ENCODE measurements at regions not wholly inside any gene's neighbourhood (a gene's known extent, or its start where the extent isn't known, plus 50 kb on each side); places are given as distances from the start of the nearest gene placed in this dataset.
"Not testable (repeated sequence)": the region's sequence is repeated elsewhere in the genome, so short reads cannot be mapped to it uniquely, and the experiment has no call there.

DNA sequence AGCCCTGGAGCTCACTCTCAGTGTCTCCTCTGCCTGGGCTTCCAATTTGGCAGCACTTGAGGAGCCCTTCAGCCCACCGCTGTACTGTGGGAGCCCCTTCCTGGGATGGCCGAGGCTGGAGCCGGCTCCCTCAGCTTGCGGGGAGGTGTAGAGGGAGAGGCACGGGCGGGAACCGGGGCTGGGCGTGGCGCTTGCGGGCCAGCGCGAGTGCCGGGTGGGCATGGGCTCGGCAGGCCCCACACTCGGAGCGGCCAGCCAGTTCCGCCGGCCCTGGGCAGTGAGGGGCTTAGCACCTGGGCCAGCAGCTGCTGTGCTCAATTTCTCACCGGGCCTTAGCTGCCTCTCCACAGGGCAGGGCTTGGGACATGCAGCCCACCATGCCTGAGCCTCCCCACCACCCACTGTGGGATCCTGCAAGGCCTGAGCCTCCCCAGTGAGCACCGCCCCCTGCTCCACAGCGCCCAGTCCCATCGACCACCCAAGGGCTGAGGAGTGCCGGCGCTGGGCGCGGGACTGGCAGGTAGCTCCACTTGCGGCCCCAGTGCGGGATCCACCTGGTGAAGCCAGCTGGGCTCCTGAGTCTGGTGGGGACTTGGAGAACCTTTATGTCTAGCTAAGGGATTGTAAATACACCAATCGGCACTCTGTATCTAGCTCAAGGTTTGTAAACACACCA, 65.1 kb upstream of the ROPN1B start:
- H3K23ac ChIP-seq (ENCODE audit: low read length); H3K4me3 ChIP-seq (ENCODE audit: low read length); H3K27me3 ChIP-seq (ENCODE audit: insufficient read depth, low read length, poor library complexity); H3K79me2 ChIP-seq (ENCODE audit: control insufficient read depth, insufficient read depth, low read length); DNase-seq; H4K8ac ChIP-seq (ENCODE audit: low read depth, low read length); H3K9ac ChIP-seq (ENCODE audit: low read length); H3K36me3 ChIP-seq (ENCODE audit: control insufficient read depth, insufficient read depth, low read length); H2BK5ac ChIP-seq (ENCODE audit: low read length); H3K56ac ChIP-seq (ENCODE audit: low read length); H3K18ac ChIP-seq (ENCODE audit: low read length); H2AK5ac ChIP-seq (ENCODE audit: low read length); H4K5ac ChIP-seq (ENCODE audit: low read length); H2BK15ac ChIP-seq (replicated peaks; ENCODE audit: low read depth); H3K27ac ChIP-seq (ENCODE audit: low read depth, low read length); H3K4ac ChIP-seq (ENCODE audit: low read depth, low read length); H2BK120ac ChIP-seq (ENCODE audit: low read depth, low read length); H3K79me1 ChIP-seq (ENCODE audit: low read length); H3K4me2 ChIP-seq (ENCODE audit: low read length); H3K4me1 ChIP-seq (ENCODE audit: control insufficient read depth, low read depth, low read length): not testable (repeated sequence)
- WGBS (ENCODE audit: extremely low coverage, insufficient coverage, low lambda C conversion rate), result no CpG with 5 or more reads among the region's 29 CpGs

DNA sequence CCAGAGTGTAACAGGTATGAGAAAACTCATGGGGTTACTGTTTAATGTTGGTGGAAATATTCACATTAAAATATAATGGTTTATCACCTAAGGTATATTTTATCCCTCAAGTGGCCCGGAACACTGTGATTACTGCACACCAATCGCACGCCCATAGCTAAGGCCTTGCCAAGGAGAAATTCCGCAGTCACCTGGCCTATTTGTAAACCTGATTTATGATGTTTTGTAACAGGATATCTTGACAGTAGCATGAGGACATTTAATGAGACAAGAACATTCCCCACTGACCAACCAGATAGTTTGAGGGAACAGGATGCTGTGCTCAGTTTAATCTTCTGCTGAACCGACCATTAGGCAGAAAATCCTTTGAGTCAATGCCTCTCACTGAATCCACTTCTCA, 61.7 kb upstream of the ROPN1B start:
- H2BK15ac ChIP-seq (replicated peaks; ENCODE audit: low read depth); H3K36me3 ChIP-seq (ENCODE audit: control insufficient read depth, insufficient read depth, low read length); H3K27ac ChIP-seq (ENCODE audit: low read depth, low read length): not testable (repeated sequence)

DNA sequence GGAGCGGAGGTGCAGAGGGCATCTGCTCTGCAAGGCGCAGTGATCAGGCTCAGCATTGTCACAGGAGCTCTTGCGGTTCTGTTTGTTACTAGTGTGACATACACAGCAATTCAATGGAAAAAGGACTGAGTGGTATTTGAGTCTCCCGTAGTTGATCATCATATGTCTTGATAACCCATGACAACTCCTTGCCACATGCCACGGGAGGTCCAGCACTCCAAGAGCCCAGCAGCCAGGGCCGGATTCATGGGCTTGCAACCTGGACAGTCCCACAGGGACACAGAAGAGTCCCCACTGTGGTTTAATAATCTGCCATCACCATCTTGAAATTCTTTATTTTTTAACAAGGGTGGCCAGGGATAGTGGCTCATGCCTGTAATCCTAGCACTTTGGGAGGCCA, 58.1 kb upstream of the ROPN1B start:
- no CpG with 5 or more reads among the region's 6 CpGs for WGBS (ENCODE audit: extremely low coverage, insufficient coverage, low lambda C conversion rate)
- not testable (repeated sequence) for H2BK15ac ChIP-seq (replicated peaks; ENCODE audit: low read depth)

More for the DNA sequence above, 61.7 kb upstream of the ROPN1B start:
- H3K27me3 ChIP-seq (ENCODE audit: insufficient read depth, low read length, poor library complexity); H4K5ac ChIP-seq (ENCODE audit: low read length); H3K79me2 ChIP-seq (ENCODE audit: control insufficient read depth, insufficient read depth, low read length); H3K4me2 ChIP-seq (ENCODE audit: low read length); DNase-seq; H3K23ac ChIP-seq (ENCODE audit: low read length); H2AK5ac ChIP-seq (ENCODE audit: low read length); H3K4me3 ChIP-seq (ENCODE audit: low read length); H2BK5ac ChIP-seq (ENCODE audit: low read length); H4K8ac ChIP-seq (ENCODE audit: low read depth, low read length); H2BK120ac ChIP-seq (ENCODE audit: low read depth, low read length); H3K79me1 ChIP-seq (ENCODE audit: low read length); H3K56ac ChIP-seq (ENCODE audit: low read length); H3K18ac ChIP-seq (ENCODE audit: low read length); H3K9ac ChIP-seq (ENCODE audit: low read length); H3K4ac ChIP-seq (ENCODE audit: low read depth, low read length); H3K4me1 ChIP-seq (ENCODE audit: control insufficient read depth, low read depth, low read length): not testable (repeated sequence)
- no CpG with 5 or more reads among the region's 5 CpGs for WGBS (ENCODE audit: extremely low coverage, insufficient coverage, low lambda C conversion rate)

DNA sequence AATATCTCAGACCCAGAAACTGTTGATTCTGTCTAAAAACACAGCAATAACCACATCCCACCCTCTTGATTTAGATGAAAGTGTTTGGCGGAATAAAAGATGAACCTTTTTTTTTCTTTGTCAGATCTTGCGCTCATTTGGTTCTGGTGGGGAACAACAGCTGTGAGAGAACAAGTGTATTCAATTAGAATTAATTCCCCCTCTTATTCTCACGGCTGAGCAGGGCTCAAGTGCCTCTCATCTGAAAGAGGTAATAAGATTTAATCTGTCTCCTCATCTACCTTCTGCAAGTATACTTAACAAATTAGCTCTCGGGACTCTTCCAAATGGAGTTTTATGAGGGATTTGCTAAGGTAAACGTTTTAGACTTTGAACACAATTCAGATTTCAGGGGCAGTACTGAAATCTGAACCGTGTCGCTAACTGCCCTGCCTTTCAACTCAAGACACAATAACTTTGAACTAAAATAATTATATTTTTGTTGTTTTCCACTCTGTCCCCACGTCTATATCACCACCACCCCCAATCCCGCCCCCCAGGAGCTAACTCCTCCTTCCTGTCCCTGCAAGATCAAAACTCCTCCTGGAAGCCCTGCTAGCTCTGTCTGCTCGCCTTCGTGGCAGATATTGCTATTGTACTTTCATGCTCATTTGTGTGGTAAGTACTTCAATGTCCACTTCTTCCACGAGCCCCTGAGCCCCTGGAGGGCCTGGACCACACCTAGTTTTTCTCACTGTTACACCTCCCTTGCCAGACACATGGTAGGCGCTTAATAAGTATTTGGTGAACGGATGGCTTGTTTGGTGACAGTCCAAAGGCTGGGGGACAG, 54.2 kb upstream of the ROPN1B start:
- H2BK15ac ChIP-seq (replicated peaks; ENCODE audit: low read depth); H3K79me1 ChIP-seq (ENCODE audit: low read length); H2BK5ac ChIP-seq (ENCODE audit: low read length); H3K27me3 ChIP-seq (ENCODE audit: insufficient read depth, low read length, poor library complexity); H3K79me2 ChIP-seq (ENCODE audit: control insufficient read depth, insufficient read depth, low read length); H4K5ac ChIP-seq (ENCODE audit: low read length); H3K23ac ChIP-seq (ENCODE audit: low read length); H3K36me3 ChIP-seq (ENCODE audit: control insufficient read depth, insufficient read depth, low read length); H4K8ac ChIP-seq (ENCODE audit: low read depth, low read length); H2AK5ac ChIP-seq (ENCODE audit: low read length); H3K27ac ChIP-seq (ENCODE audit: low read depth, low read length); H2BK120ac ChIP-seq (ENCODE audit: low read depth, low read length); H3K4me1 ChIP-seq (ENCODE audit: control insufficient read depth, low read depth, low read length): not testable (repeated sequence)
- no CpG with 5 or more reads among the region's 14 CpGs for WGBS (ENCODE audit: extremely low coverage, insufficient coverage, low lambda C conversion rate)
- Histone ChIP-seq H3K4me3 (ENCODE audit: low read length) (peak overlapping the region; percentile 64), H3K56ac (ENCODE audit: low read length) (peak overlapping the region; percentile 89), H3K9ac (ENCODE audit: low read length) (peak overlapping the region; percentile 68), H3K4me2 (ENCODE audit: low read length) (peak overlapping the region; percentile 40), H3K18ac (ENCODE audit: low read length) (peak overlapping the region; percentile 45), H3K4ac (ENCODE audit: low read depth, low read length) (peak overlapping the region; percentile 67)
- peak; percentile 14 for DNase-seq

More for the DNA sequence above, 58.1 kb upstream of the ROPN1B start:
- H3K79me1 ChIP-seq (ENCODE audit: low read length); H3K9ac ChIP-seq (ENCODE audit: low read length); H3K23ac ChIP-seq (ENCODE audit: low read length); H3K79me2 ChIP-seq (ENCODE audit: control insufficient read depth, insufficient read depth, low read length); H3K4ac ChIP-seq (ENCODE audit: low read depth, low read length); H4K5ac ChIP-seq (ENCODE audit: low read length); H2BK5ac ChIP-seq (ENCODE audit: low read length); H3K36me3 ChIP-seq (ENCODE audit: control insufficient read depth, insufficient read depth, low read length); H3K56ac ChIP-seq (ENCODE audit: low read length); H3K4me2 ChIP-seq (ENCODE audit: low read length); H2BK120ac ChIP-seq (ENCODE audit: low read depth, low read length); H2AK5ac ChIP-seq (ENCODE audit: low read length); H3K4me3 ChIP-seq (ENCODE audit: low read length); H4K8ac ChIP-seq (ENCODE audit: low read depth, low read length); H3K27me3 ChIP-seq (ENCODE audit: insufficient read depth, low read length, poor library complexity); H3K18ac ChIP-seq (ENCODE audit: low read length); H3K4me1 ChIP-seq (ENCODE audit: control insufficient read depth, low read depth, low read length); H3K27ac ChIP-seq (ENCODE audit: low read depth, low read length): not testable (repeated sequence)
- peak; percentile 11 for DNase-seq

DNA sequence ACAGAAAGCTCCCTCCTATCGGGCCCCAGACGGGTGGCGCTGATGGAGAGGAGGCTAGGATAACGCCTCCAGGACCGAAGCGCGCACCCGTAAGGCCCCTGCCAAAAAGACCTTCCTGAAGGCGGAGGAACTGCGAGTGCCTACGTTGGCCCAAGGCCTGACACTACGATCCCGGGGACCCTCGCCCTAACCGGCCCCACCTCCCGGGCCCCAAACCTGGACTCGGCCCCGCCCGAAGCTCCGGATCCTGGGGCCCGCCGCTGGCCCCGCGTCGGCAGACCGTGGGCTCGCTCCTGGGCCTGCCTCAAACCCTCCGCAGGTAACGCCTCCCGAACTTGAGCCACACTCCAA, 53.6 kb upstream of the ROPN1B start:
- H3K27ac ChIP-seq (ENCODE audit: low read depth, low read length), result not testable (repeated sequence)
- peak overlapping the region; percentile 89 for H3K56ac ChIP-seq (ENCODE audit: low read length)
- DNase-seq, result peak; percentile 63

More for the DNA sequence above, 53.6 kb upstream of the ROPN1B start:
- H3K79me2 ChIP-seq (ENCODE audit: control insufficient read depth, insufficient read depth, low read length); H4K8ac ChIP-seq (ENCODE audit: low read depth, low read length); H3K79me1 ChIP-seq (ENCODE audit: low read length); H2BK120ac ChIP-seq (ENCODE audit: low read depth, low read length); H2AK5ac ChIP-seq (ENCODE audit: low read length); H3K36me3 ChIP-seq (ENCODE audit: control insufficient read depth, insufficient read depth, low read length); H2BK5ac ChIP-seq (ENCODE audit: low read length); H2BK15ac ChIP-seq (replicated peaks; ENCODE audit: low read depth); H3K23ac ChIP-seq (ENCODE audit: low read length); H3K27me3 ChIP-seq (ENCODE audit: insufficient read depth, low read length, poor library complexity); H4K5ac ChIP-seq (ENCODE audit: low read length); H3K4me1 ChIP-seq (ENCODE audit: control insufficient read depth, low read depth, low read length): not testable (repeated sequence)
- H3K18ac ChIP-seq (ENCODE audit: low read length), result peak overlapping the region; percentile 45
- peak overlapping the region; percentile 68 for H3K9ac ChIP-seq (ENCODE audit: low read length)
- no CpG with 5 or more reads among the region's 30 CpGs for WGBS (ENCODE audit: extremely low coverage, insufficient coverage, low lambda C conversion rate)
- peak overlapping the region; percentile 67 for H3K4ac ChIP-seq (ENCODE audit: low read depth, low read length)
- H3K4me2 ChIP-seq (ENCODE audit: low read length), result peak overlapping the region; percentile 40
- H3K4me3 ChIP-seq (ENCODE audit: low read length), result peak overlapping the region; percentile 64

Data from mesendoderm (in vitro differentiated cells).